ENCODE measurements at regions not wholly inside any gene's neighbourhood (a gene's known extent, or its start where the extent isn't known, plus 50 kb on each side); places are given as distances from the start of the nearest gene placed in this dataset.

GRCh38 chr13:40171566-40171965 is 494.9 kb downstream of the FOXO1 start:
- no peak overlapping the region for H3K4me3 Mint-ChIP-seq
- DNase-seq (ENCODE audit: low read depth, low spot score), result no peak
- H3K27ac Mint-ChIP-seq (ENCODE audit: unreplicated experiment), result no peak overlapping the region
- no peaks in the 10 kb centered on the region for H3K36me3 Mint-ChIP-seq (ENCODE audit: low read depth)
- no peaks in the 10 kb centered on the region for H3K27me3 Mint-ChIP-seq (ENCODE audit: low read depth)
- H3K9me3 Mint-ChIP-seq, result no peaks in the 10 kb centered on the region
- no peak for TF ChIP-seq CTCF (conservative IDR thresholded peaks at IDR 0.05)
- H3K4me1 Mint-ChIP-seq, result peaks cover 15% of the 10 kb centered on the region

GRCh38 chr13:40172149-40172591 is 494.3 kb downstream of the FOXO1 start:
- Mint-ChIP-seq H3K27ac (ENCODE audit: unreplicated experiment) (no peak overlapping the region), H3K36me3 (ENCODE audit: low read depth) (no peaks in the 10 kb centered on the region), H3K4me3 (no peak overlapping the region), H3K4me1 (peaks cover 15% of the 10 kb centered on the region), H3K9me3 (no peaks in the 10 kb centered on the region), H3K27me3 (ENCODE audit: low read depth) (no peaks in the 10 kb centered on the region)
- no peak for DNase-seq (ENCODE audit: low read depth, low spot score)
- TF ChIP-seq CTCF (conservative IDR thresholded peaks at IDR 0.05), result no peak

GRCh38 chr13:40172878-40173277 is 493.6 kb downstream of the FOXO1 start:
- no peak for DNase-seq (ENCODE audit: low read depth, low spot score)
- Mint-ChIP-seq H3K36me3 (ENCODE audit: low read depth) (no peaks in the 10 kb centered on the region), H3K9me3 (no peaks in the 10 kb centered on the region), H3K27me3 (ENCODE audit: low read depth) (no peaks in the 10 kb centered on the region), H3K4me1 (peaks cover 15% of the 10 kb centered on the region), H3K4me3 (no peak overlapping the region), H3K27ac (ENCODE audit: unreplicated experiment) (peak overlapping the region; percentile 75)
- no peak for TF ChIP-seq CTCF (conservative IDR thresholded peaks at IDR 0.05)

GRCh38 chr13:40175639-40176038 is 490.8 kb downstream of the FOXO1 start:
- no peak for TF ChIP-seq CTCF (conservative IDR thresholded peaks at IDR 0.05)
- Mint-ChIP-seq H3K27me3 (ENCODE audit: low read depth) (no peaks in the 10 kb centered on the region), H3K36me3 (ENCODE audit: low read depth) (no peaks in the 10 kb centered on the region), H3K4me3 (no peak overlapping the region), H3K27ac (ENCODE audit: unreplicated experiment) (no peak overlapping the region), H3K4me1 (peaks cover 5% of the 10 kb centered on the region), H3K9me3 (no peaks in the 10 kb centered on the region)
- no peak for DNase-seq (ENCODE audit: low read depth, low spot score)

- peak overlapping the region; percentile 11 for H3K27ac Mint-ChIP-seq (ENCODE audit: unreplicated experiment)
- H3K4me3 Mint-ChIP-seq, result no peak overlapping the region
- H3K36me3 Mint-ChIP-seq (ENCODE audit: low read depth), result no peaks in the 10 kb centered on the region
- peaks cover 5% of the 10 kb centered on the region for H3K4me1 Mint-ChIP-seq
- DNase-seq (ENCODE audit: low read depth, low spot score), result no peak
- H3K9me3 Mint-ChIP-seq, result no peaks in the 10 kb centered on the region
- no peak for TF ChIP-seq CTCF (conservative IDR thresholded peaks at IDR 0.05)
- H3K27me3 Mint-ChIP-seq (ENCODE audit: low read depth), result no peaks in the 10 kb centered on the region
Observed at GRCh38 chr13:40176242-40176641, 490.2 kb downstream of the FOXO1 start.

GRCh38 chr13:40178130-40178529 is 488.3 kb downstream of the FOXO1 start:
- H3K27ac Mint-ChIP-seq (ENCODE audit: unreplicated experiment), result no peak overlapping the region
- H3K36me3 Mint-ChIP-seq (ENCODE audit: low read depth), result no peaks in the 10 kb centered on the region
- no peaks in the 10 kb centered on the region for H3K9me3 Mint-ChIP-seq
- no peak for DNase-seq (ENCODE audit: low read depth, low spot score)
- no peak overlapping the region for H3K4me3 Mint-ChIP-seq
- H3K4me1 Mint-ChIP-seq, result peaks cover 5% of the 10 kb centered on the region
- H3K27me3 Mint-ChIP-seq (ENCODE audit: low read depth), result no peaks in the 10 kb centered on the region
- no peak for TF ChIP-seq CTCF (conservative IDR thresholded peaks at IDR 0.05)

Measured in neural crest cell (in vitro differentiated cells).